Activated B cell treated with CpG ODN at 0.5 μM for 24 hours (primary cell): ENCODE measurements at regions not wholly inside any gene's neighbourhood (a gene's known extent, or its start where the extent isn't known, plus 50 kb on each side); places are given as distances from the start of the nearest gene placed in this dataset.

Experiments
- ATAC-seq: fragments of 200-7000 bp; cut with Tn5 transposase; one replicate; pipeline ENCODE4 v1.10.0; 2021; ENCODE audit warnings: low read depth, mild to moderate bottlenecking, moderate library complexity
- CTCF ChIA-PET: fragments of 350-600 bp; sonication (Branson Sonifier 250); formaldehyde crosslinking; loops from one replicate; lab custom pipeline; 2021; ENCODE audit warnings: antibody characterized with exemption; lab: Charles Lee
- POLR2A ChIA-PET: fragments of 350-600 bp; sonication (Branson Sonifier 250); formaldehyde crosslinking; loops from one replicate; lab custom pipeline; 2021; ENCODE audit warnings: antibody characterized with exemption; lab: Charles Lee
- DNase-seq: peaks from one replicate; pipeline ENCODE4 v3.0.0; 2022
- H3K27ac Mint-ChIP-seq: one replicate; pipeline ENCODE4 v1.8.0; 2020; ENCODE audit warnings: mixed read lengths
- H3K27me3 Mint-ChIP-seq: one replicate; pipeline ENCODE4 v1.8.0; 2021; ENCODE audit warnings: mixed read lengths
- H3K36me3 Mint-ChIP-seq: one replicate; pipeline ENCODE4 v1.8.0; 2021; ENCODE audit warnings: low read depth, mixed read lengths
- H3K4me1 Mint-ChIP-seq: one replicate; pipeline ENCODE4 v1.8.0; 2021; ENCODE audit warnings: mixed read lengths
- H3K4me3 Mint-ChIP-seq: one replicate; pipeline ENCODE4 v1.8.0; 2020; ENCODE audit warnings: mild to moderate bottlenecking, mixed read lengths
- H3K9me3 Mint-ChIP-seq: one replicate; pipeline ENCODE4 v1.8.0; 2020; ENCODE audit warnings: mixed read lengths
- intact Hi-C: fragments of 100-400 bp; cut with micrococcal nuclease; formaldehyde crosslinking; loops from one replicate; pipeline ENCODE4 v1.15.1; 2024
- TF ChIP-seq, protein P1 (sequence below): fragments of 200-600 bp; IDR thresholded peaks from one replicate; pipeline ENCODE4 v1.8.0; 2022; ENCODE audit warnings: antibody characterized with exemption, mild to moderate bottlenecking

DNA sequence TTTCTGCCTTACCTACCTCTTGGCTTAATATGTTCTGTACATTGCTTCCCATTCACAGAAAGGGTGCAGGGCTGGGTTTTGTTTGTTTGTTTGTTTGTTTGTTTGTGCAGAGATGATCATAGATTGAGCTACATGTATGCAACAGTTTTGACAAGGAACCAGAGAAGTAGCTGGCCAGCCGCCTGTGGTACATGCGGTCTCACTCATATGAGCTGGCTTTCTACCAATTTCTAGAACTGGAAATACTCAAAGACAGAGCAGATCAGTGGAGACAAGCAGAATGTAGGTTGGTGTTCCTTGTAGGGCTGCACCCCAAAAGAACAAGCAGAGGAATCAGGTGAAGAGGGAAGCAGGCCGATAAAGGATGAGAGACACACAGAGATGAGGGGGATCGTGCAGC lies 502.7 kb downstream of the SOX2 start:
- Mint-ChIP-seq H3K36me3 (no peaks in the 10 kb centered on the region), H3K4me1 (no peaks in the 10 kb centered on the region), H3K27me3 (no peaks in the 10 kb centered on the region), H3K4me3 (no peak overlapping the region), H3K27ac (no peak overlapping the region), H3K9me3 (no peaks in the 10 kb centered on the region)
- TF ChIP-seq, protein P1, sequence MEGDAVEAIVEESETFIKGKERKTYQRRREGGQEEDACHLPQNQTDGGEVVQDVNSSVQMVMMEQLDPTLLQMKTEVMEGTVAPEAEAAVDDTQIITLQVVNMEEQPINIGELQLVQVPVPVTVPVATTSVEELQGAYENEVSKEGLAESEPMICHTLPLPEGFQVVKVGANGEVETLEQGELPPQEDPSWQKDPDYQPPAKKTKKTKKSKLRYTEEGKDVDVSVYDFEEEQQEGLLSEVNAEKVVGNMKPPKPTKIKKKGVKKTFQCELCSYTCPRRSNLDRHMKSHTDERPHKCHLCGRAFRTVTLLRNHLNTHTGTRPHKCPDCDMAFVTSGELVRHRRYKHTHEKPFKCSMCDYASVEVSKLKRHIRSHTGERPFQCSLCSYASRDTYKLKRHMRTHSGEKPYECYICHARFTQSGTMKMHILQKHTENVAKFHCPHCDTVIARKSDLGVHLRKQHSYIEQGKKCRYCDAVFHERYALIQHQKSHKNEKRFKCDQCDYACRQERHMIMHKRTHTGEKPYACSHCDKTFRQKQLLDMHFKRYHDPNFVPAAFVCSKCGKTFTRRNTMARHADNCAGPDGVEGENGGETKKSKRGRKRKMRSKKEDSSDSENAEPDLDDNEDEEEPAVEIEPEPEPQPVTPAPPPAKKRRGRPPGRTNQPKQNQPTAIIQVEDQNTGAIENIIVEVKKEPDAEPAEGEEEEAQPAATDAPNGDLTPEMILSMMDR, result no peak
- ATAC-seq, result no peak
- POLR2A ChIA-PET, result no interaction called here
- CTCF ChIA-PET, result no interaction called here
- intact Hi-C loops, result no loop called here
- no peak for DNase-seq

DNA sequence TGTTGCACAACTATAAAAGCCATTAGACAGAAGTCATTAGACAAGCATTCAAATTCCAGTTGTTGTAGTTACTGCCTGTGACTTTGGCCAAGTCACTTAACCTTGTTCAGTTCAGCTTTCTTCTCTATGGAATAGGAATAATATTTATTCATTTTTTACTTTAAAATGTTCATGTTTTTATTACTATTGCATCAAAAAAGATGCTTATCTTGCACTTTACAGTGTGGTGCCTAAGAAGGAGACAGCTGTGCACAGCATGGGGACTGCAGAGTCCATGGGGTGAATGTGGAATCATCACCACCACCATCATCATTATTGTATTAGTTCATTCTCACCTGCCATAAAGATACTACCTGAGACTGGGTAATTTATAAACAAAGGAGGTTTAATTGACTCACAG lies 504.2 kb downstream of the SOX2 start:
- H3K27ac Mint-ChIP-seq, result no peak overlapping the region
- ChIA-PET CTCF (no interaction called here), POLR2A (no interaction called here)
- TF ChIP-seq, protein P1, result no peak
- no peaks in the 10 kb centered on the region for H3K4me1 Mint-ChIP-seq
- no peaks in the 10 kb centered on the region for H3K27me3 Mint-ChIP-seq
- H3K36me3 Mint-ChIP-seq, result no peaks in the 10 kb centered on the region
- intact Hi-C loops, result no loop called here
- DNase-seq (no peak), ATAC-seq (no peak)
- no peaks in the 10 kb centered on the region for H3K9me3 Mint-ChIP-seq
- no peak overlapping the region for H3K4me3 Mint-ChIP-seq

- intact Hi-C loops, result no loop called here
- Mint-ChIP-seq H3K4me1 (no peaks in the 10 kb centered on the region), H3K4me3 (no peak overlapping the region), H3K9me3 (no peaks in the 10 kb centered on the region), H3K27me3 (no peaks in the 10 kb centered on the region), H3K27ac (no peak overlapping the region), H3K36me3 (no peaks in the 10 kb centered on the region)
- DNase-seq, result no peak
- POLR2A ChIA-PET, result no interaction called here
- CTCF ChIA-PET, result no interaction called here
- ATAC-seq, result no peak
- TF ChIP-seq, protein P1, result no peak
Observed at GRCh38 chr3:182216311-182216970, 504.7 kb downstream of the SOX2 start.

DNA sequence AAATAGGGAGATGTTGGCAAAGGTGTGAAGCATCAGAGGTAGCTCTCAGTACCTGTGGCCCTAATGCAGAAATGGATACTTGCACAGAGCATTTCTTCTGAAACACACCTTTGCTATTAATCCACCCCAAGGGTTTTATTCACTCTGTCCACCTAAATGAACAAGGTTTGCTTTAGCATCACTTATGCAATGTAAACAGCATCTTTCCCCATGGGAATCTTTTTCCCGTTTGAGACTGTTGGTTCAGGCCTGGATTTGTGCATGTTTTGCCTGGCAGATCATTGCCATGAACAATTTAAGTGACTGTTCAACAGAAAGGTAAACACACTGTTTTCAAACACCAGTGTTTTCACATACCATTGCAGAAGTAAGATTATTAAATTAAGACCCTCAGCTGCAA lies 508.3 kb downstream of the SOX2 start:
- Mint-ChIP-seq H3K4me1 (no peaks in the 10 kb centered on the region), H3K4me3 (no peak overlapping the region), H3K9me3 (peaks cover 3% of the 10 kb centered on the region), H3K27me3 (no peaks in the 10 kb centered on the region), H3K36me3 (no peaks in the 10 kb centered on the region), H3K27ac (no peak overlapping the region)
- intact Hi-C loops, result no loop called here
- no peak for DNase-seq
- ATAC-seq, result no peak
- TF ChIP-seq, protein P1, result no peak
- POLR2A ChIA-PET, result no interaction called here
- CTCF ChIA-PET, result no interaction called here

GRCh38 chr3:182220471-182220870 lies 508.7 kb downstream of the SOX2 start:
- CTCF ChIA-PET, result no interaction called here
- H3K27ac Mint-ChIP-seq, result no peak overlapping the region
- H3K27me3 Mint-ChIP-seq, result no peaks in the 10 kb centered on the region
- TF ChIP-seq, protein P1, result no peak
- no peaks in the 10 kb centered on the region for H3K4me1 Mint-ChIP-seq
- H3K36me3 Mint-ChIP-seq, result no peaks in the 10 kb centered on the region
- peaks cover 3% of the 10 kb centered on the region for H3K9me3 Mint-ChIP-seq
- intact Hi-C loops, result no loop called here
- DNase-seq, result no peak
- POLR2A ChIA-PET, result no interaction called here
- H3K4me3 Mint-ChIP-seq, result no peak overlapping the region
- no peak for ATAC-seq
